Adipose tissue (tissue), 3 donors: ENCODE measurements at regions not wholly inside any gene's neighbourhood (a gene's known extent, or its start where the extent isn't known, plus 50 kb on each side); places are given as distances from the start of the nearest gene placed in this dataset.
"Not testable (repeated sequence)": the region's sequence is repeated elsewhere in the genome, so short reads cannot be mapped to it uniquely, and the experiment has no call there.

Source experiments
- H3K27ac ChIP-seq: one replicate; pipeline ENCODE4 v1.5.1; 2013; ENCODE audit warnings: low read depth, low read length
- WGBS, 3 donors: extraction: QIAGEN DNeasy Blood & Tissue Kit; methylation state at CpG; one replicate each; pipeline ENCODE4 v1.1.7; 2013; 5-methylcytosine and 5-hydroxymethylcytosine counted together
- donor health status: healthy with polysubstance abuse.
- donor health status: Bipolar disorder and iron deficiency.
- donor health status: healthy.

- no peak overlapping the region for H3K27ac ChIP-seq
- 68 to 77% (median 76%) methylated on average over 8 of the region's 8 CpGs for WGBS, 3 donors
These were observed 1437.4 kb downstream of the CDH11 start for GRCh38 chr16:63684149-63685101.

DNA sequence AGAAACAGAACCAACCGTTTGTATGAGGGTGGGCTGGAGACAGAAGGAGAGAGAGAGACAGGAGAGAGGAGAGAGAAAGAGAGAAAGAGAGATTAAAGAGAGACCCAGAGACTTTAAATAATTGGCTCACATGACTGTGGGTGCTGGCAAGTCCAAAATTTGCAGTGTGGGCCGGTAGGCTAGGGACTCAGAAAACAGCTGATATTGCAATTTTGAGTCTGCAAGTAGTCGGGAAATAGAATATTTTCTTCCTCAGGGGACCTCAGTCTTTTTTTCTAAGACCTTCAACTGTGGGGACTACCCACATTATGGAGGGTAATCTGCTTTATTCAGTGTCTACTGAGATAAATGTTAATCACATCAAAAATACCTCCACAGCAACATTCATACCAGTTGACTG is 1439.0 kb downstream of the CDH11 start:
- 64 to 75% (median 74%) methylated on average over 3 of the region's 3 CpGs for WGBS, 3 donors
- H3K27ac ChIP-seq = no peak overlapping the region

- H3K27ac ChIP-seq = no peak overlapping the region
- WGBS, 3 donors = 41 to 76% (median 57%) methylated on average over 2 of the region's 2 CpGs
These were observed 1449.4 kb downstream of the CDH11 start for GRCh38 chr16:63672493-63672892.

DNA sequence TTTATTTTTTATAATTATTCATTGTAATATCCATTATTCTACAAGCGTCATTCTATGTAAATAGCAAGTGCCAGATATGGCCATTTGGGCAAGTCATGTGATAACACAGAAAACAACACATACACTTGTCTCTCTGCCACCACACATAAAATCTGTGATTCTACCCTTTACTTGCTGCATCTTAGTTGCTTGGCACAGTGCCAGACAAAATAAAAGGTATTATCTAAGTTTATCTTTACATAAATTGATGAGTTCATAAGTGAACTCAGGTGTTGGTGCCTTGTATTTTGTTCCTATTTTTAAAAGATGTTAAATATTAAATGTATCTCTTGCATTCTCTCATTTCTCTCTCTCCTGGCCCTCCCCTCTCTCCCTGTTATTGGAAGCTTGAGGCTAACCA is 1458.7 kb downstream of the CDH11 start:
- H3K27ac ChIP-seq = no peak overlapping the region
- 69 to 87% (median 76%) methylated on average over 1 of the region's 1 CpG for WGBS, 3 donors

DNA sequence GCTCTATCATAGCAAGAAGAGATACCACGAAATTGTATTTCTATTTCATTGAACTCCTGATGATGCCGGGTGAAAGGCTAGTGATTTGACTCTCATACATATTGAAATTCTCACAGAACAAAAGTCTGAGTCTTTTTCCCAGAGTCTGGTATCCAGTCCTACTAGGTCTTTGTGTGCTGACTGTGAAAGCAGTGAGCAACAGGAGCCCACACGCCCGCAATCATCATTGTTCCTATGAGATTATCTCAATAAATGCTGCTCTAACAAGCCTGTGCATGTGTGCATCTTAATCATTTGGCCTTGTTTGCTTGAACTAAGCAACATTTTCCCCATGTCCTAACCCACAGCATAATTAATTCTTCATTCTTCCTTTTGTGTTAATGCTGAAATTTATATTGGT is 1466.0 kb downstream of the CDH11 start:
- WGBS, 3 donors = 76 to 93% (median 83%) methylated on average over 4 of the region's 4 CpGs
- H3K27ac ChIP-seq = no peak overlapping the region

DNA sequence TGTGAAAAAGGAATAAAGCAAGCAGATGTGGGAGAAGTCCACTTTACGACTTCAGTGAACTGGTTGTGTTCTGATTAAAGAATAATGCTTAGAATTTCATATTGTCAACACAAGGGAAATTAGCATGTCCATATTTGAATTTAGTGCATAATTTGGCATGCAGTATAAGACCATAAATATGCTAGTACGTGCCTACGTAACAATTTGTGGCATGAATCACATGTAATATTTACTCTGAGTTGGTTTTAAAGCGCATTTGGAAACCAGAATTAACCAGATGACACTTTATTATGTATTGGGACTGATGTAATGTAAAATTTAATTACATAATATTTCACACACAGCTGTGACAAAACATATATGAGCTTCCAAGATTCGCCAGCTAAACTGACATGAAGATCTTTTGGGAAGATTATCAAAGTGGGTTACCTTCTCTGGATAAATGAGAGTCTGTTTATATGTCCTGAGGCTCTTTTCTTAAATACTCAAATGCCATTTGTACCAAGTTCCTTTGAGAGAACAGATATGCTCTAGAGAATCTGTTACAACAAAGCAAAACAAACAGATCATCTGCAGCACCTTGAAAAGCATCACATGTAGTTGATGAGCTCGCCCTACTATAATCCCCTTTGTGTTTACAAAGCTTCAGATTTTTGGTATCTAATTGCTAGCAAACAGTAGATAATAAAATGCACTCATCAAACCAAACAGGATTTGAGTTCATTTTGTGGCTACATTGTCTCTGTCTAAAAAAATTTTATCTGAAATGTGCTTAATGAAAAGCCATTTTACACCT is 1468.6 kb downstream of the CDH11 start:
- no peak overlapping the region for H3K27ac ChIP-seq
- 68 to 74% (median 73%) methylated on average over 6 of the region's 6 CpGs for WGBS, 3 donors

- 64 to 76% (median 73%) methylated on average over 1 of the region's 1 CpG for WGBS, 3 donors
- no peak overlapping the region for H3K27ac ChIP-seq
These were observed 1469.8 kb downstream of the CDH11 start for GRCh38 chr16:63652091-63652490.

- 82 to 97% (median 87%) methylated on average over 4 of the region's 4 CpGs for WGBS, 3 donors
- no peak overlapping the region for H3K27ac ChIP-seq
These were observed 1471.3 kb downstream of the CDH11 start for GRCh38 chr16:63650550-63650949.

GRCh38 chr16:63633706-63634445 is 1488.0 kb downstream of the CDH11 start:
- not testable (repeated sequence) for H3K27ac ChIP-seq
- WGBS, 3 donors = 83 to 84% (median 83%) methylated on average over 10 of the region's 10 CpGs

DNA sequence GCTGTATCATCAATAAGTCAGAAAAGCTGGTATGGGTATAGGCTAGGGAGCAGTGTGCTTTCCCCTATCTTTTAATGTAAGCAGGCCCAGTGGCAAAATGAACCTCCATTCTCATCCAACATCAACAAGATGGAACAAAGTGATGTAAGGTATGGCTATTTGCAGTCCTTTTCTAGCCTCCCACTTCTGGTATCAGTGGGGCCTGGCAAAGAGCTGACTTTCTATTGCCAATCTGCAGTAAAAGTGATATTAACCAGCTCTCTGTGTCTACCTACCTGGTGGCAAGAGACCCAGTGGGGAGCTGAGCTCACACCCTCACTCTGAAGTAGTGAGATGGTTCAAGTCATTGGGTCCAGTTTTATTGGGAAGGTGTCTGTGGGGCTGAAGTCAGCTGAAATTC is 1492.6 kb downstream of the CDH11 start:
- H3K27ac ChIP-seq = no peak overlapping the region

DNA sequence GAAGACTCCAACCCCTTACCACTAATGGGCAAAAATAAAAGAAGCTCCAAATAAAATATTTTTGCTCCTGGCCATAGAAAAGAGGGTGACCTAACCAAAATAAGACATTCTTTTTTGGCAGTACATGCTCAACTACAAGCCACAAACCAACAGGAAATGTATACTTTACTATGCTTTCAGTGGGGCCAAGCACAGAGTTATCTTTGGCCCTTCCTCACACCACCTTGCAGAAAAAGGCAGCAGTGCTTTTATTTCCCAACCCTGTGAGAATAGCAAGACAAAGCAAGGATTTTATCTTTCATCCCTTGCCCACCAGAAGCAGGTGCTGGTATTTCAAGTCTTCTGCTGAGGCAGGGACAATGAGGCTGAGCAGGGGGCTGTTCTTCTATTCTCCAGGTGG is 1493.1 kb downstream of the CDH11 start:
- H3K27ac ChIP-seq = no peak overlapping the region

- H3K27ac ChIP-seq = no peak overlapping the region
- WGBS, 3 donors = 51 to 83% (median 51%) methylated on average over 1 of the region's 1 CpG
These were observed 1496.7 kb downstream of the CDH11 start for GRCh38 chr16:63625126-63625525.

GRCh38 chr16:63623551-63624039 is 1498.3 kb downstream of the CDH11 start:
- 63 to 75% (median 73%) methylated on average over 4 of the region's 4 CpGs for WGBS, 3 donors
- no peak overlapping the region for H3K27ac ChIP-seq

- no peak overlapping the region for H3K27ac ChIP-seq
- WGBS, 3 donors = 47 to 79% (median 52%) methylated on average over 3 of the region's 3 CpGs
These were observed 1502.9 kb downstream of the CDH11 start for GRCh38 chr16:63618896-63619485.

- no peak overlapping the region for H3K27ac ChIP-seq
- WGBS, 3 donors = 84 to 89% (median 87%) methylated on average over 16 of the region's 16 CpGs
These were observed 1503.7 kb downstream of the CDH11 start for GRCh38 chr16:63617990-63618763.

- WGBS, 3 donors = 6 to 25% (median 23%) methylated on average over 39 to 55 of the region's 55 CpGs
- no peak overlapping the region for H3K27ac ChIP-seq
These were observed 1504.5 kb downstream of the CDH11 start for GRCh38 chr16:63617047-63617989.

- H3K27ac ChIP-seq = no peak overlapping the region
- 86 to 88% (median 87%) methylated on average over 3 of the region's 3 CpGs for WGBS, 3 donors
These were observed 1507.4 kb downstream of the CDH11 start for GRCh38 chr16:63614429-63614828.
